Lower lobe of right lung (tissue), 2 donors: ENCODE measurements at regions not wholly inside any gene's neighbourhood (a gene's known extent, or its start where the extent isn't known, plus 50 kb on each side); places are given as distances from the start of the nearest gene placed in this dataset.

Experiments used
- ATAC-seq, 2 donors: fragments of 200-7000 bp; cut with Tn5 transposase; one replicate each; pipeline ENCODE4 v1.9.1; 2020 to 2022; ENCODE audit warnings: mild to moderate bottlenecking in 2 of 2, moderate library complexity in 2 of 2
- DNase-seq: peaks from one replicate; pipeline ENCODE4 v3.0.0-alpha.2; 2020
- H3K27ac ChIP-seq: fragments of 200-600 bp; one replicate; pipeline ENCODE4 v1.8.0; 2022
- H3K27me3 ChIP-seq: fragments of 200-600 bp; one replicate; pipeline ENCODE4 v1.8.0; 2022; ENCODE audit warnings: low read depth
- H3K36me3 ChIP-seq: fragments of 200-600 bp; one replicate; pipeline ENCODE4 v1.8.0; 2022; ENCODE audit warnings: mild to moderate bottlenecking
- H3K4me1 ChIP-seq: fragments of 200-600 bp; one replicate; pipeline ENCODE4 v1.8.0; 2022
- H3K4me3 ChIP-seq: fragments of 200-600 bp; one replicate; pipeline ENCODE4 v1.8.0; 2022; ENCODE audit warnings: mild to moderate bottlenecking
- H3K9me3 ChIP-seq: fragments of 200-600 bp; one replicate; pipeline ENCODE4 v1.8.0; 2022
- CTCF ChIP-seq: fragments of 200-600 bp; IDR thresholded peaks from one replicate; pipeline ENCODE4 v1.8.0; 2022; ENCODE audit warnings: antibody characterized with exemption, mild to moderate bottlenecking
- intact Hi-C: fragments of 100-400 bp; cut with DNase I; formaldehyde crosslinking; loops from one replicate; pipeline ENCODE4 v1.11.0; 2022
- donor health status: DM: no; HTN: yes; CAD: no; lungs with severe emphysema.

DNA sequence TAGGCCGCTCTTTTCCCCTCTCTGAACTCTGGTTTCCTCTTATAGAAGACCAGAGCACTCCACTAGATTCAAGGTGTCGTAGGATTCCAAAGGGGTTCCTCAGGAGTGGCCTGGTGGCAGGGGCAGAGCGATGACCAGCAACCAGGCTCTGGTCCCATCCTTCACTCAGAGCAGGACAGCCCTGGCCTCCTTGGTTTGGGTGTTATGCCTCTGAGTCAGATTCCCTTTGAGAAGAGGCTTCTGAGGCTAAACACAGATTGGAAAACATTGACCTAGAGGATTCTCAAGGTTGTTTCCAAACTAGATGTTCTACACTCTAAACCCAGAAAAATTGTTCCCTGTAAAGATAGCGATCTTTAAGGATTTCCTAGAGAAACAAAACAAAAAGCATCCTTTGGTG is 49.8 kb upstream of the IKBKE start:
- TF ChIP-seq CTCF: no peak
- H3K36me3 ChIP-seq: peaks cover 87% of the 10 kb centered on the region
- peaks cover 6% of the 10 kb centered on the region for H3K4me1 ChIP-seq
- no peaks in the 10 kb centered on the region for H3K27me3 ChIP-seq
- ATAC-seq (no peak), DNase-seq (no peak)
- no peak overlapping the region for H3K27ac ChIP-seq
- no peaks in the 10 kb centered on the region for H3K9me3 ChIP-seq
- intact Hi-C loops: no loop called here
- H3K4me3 ChIP-seq: no peak overlapping the region
